ENCODE measurements at regions not wholly inside any gene's neighbourhood (a gene's known extent, or its start where the extent isn't known, plus 50 kb on each side); places are given as distances from the start of the nearest gene placed in this dataset.

DNA sequence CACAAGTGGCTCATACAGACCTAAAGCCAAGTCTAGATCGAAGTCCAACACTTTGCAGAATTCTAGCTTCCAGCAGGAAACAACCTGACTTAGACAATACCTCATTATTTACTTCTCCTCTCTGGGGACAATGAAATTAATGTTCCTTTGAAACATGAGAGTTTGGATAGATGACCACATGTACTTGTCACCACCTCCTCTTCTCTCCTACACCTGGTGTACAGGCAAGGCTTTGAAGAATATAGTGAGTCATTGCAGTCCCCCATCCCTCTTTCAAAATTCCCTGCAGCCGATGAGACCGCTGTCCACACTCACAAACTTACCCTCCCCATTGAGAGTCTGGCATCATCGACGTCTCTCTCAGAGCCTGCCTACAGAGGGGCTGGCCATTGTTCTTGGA lies 189.0 kb upstream of the HES1 start:
- Mint-ChIP-seq H3K27me3 (ENCODE audit: low read depth) (peaks cover 32% of the 10 kb centered on the region), H3K36me3 (ENCODE audit: low read depth) (no peaks in the 10 kb centered on the region), H3K9me3 (no peaks in the 10 kb centered on the region), H3K4me3 (no peak overlapping the region), H3K27ac (ENCODE audit: unreplicated experiment) (no peak overlapping the region), H3K4me1 (peaks cover 56% of the 10 kb centered on the region)
- no peak for DNase-seq (ENCODE audit: low read depth, low spot score)
- TF ChIP-seq, protein P1, sequence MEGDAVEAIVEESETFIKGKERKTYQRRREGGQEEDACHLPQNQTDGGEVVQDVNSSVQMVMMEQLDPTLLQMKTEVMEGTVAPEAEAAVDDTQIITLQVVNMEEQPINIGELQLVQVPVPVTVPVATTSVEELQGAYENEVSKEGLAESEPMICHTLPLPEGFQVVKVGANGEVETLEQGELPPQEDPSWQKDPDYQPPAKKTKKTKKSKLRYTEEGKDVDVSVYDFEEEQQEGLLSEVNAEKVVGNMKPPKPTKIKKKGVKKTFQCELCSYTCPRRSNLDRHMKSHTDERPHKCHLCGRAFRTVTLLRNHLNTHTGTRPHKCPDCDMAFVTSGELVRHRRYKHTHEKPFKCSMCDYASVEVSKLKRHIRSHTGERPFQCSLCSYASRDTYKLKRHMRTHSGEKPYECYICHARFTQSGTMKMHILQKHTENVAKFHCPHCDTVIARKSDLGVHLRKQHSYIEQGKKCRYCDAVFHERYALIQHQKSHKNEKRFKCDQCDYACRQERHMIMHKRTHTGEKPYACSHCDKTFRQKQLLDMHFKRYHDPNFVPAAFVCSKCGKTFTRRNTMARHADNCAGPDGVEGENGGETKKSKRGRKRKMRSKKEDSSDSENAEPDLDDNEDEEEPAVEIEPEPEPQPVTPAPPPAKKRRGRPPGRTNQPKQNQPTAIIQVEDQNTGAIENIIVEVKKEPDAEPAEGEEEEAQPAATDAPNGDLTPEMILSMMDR (conservative IDR thresholded peaks at IDR 0.05) = no peak

DNA sequence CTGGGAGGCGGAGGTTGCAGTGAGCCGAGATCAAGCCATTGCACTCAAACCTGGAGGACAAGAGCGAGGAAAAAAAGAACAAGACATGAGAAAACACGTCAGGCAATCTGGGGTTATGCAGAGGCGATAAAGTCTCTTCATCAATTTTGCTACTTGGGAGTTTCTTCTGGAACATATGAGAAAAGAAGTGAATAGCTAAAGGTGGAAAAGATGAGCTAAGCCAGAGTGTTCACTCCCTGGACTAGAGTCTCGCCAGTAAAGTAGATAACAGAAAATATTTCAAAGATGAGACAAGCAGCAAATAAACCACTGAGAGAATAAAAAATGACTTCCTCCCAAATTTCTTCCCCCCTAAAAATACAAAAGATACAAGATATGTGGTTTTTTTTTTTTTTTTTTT lies 188.4 kb upstream of the HES1 start:
- H3K9me3 Mint-ChIP-seq = peaks cover 2% of the 10 kb centered on the region
- H3K36me3 Mint-ChIP-seq (ENCODE audit: low read depth) = no peaks in the 10 kb centered on the region
- H3K27me3 Mint-ChIP-seq (ENCODE audit: low read depth) = peaks cover 32% of the 10 kb centered on the region
- H3K4me1 Mint-ChIP-seq = peaks cover 50% of the 10 kb centered on the region
- H3K4me3 Mint-ChIP-seq = no peak overlapping the region
- H3K27ac Mint-ChIP-seq (ENCODE audit: unreplicated experiment) = no peak overlapping the region
- TF ChIP-seq, protein P1 (conservative IDR thresholded peaks at IDR 0.05) = no peak
- no peak for DNase-seq (ENCODE audit: low read depth, low spot score)

DNA sequence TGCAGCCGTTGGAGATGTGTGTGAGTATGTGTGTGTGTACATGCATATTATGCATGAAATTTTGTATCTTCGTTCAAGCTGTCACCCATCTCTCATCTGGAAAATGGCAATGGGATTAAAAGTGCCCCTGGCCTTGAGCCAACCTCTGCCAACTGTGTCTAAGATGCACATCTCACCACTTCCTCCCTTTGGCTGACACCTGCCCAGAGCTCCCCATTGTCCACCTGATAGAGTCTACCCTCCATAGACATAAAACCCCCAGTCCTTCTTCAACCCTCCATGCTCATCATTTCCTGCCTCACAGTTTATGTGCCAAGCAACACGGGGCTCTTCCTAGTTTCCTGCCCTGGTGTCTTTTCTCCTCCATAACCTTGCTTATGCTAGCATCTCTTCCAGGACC lies 187.5 kb upstream of the HES1 start:
- H3K9me3 Mint-ChIP-seq = peaks cover 5% of the 10 kb centered on the region
- DNase-seq (ENCODE audit: low read depth, low spot score) = no peak
- H3K4me3 Mint-ChIP-seq = no peak overlapping the region
- TF ChIP-seq, protein P1 (conservative IDR thresholded peaks at IDR 0.05) = no peak
- H3K27me3 Mint-ChIP-seq (ENCODE audit: low read depth) = peaks cover 32% of the 10 kb centered on the region
- no peak overlapping the region for H3K27ac Mint-ChIP-seq (ENCODE audit: unreplicated experiment)
- H3K4me1 Mint-ChIP-seq = peaks cover 42% of the 10 kb centered on the region
- H3K36me3 Mint-ChIP-seq (ENCODE audit: low read depth) = peaks cover under 1% of the 10 kb centered on the region

DNA sequence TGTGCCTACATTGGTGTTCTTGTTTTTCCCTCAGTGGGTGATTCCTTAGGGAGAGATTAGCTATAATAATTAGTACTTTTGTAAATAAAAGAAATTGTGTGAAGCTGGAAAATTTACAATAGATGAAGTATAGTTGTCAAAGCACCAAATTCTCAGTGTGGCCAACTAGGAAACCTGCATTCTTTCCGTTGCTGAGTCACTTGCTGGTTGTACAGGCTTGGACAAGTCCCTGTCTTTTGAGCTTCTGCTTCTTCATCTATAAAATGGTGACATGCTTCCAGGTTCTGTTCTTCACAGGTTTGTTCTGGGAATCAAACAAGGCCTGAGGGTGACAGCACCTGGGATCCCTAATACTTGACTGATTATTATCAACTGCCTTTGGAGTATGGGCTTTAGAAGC lies 184.1 kb upstream of the HES1 start:
- DNase-seq (ENCODE audit: low read depth, low spot score) = no peak
- H3K4me1 Mint-ChIP-seq = peaks cover 16% of the 10 kb centered on the region
- no peak overlapping the region for H3K27ac Mint-ChIP-seq (ENCODE audit: unreplicated experiment)
- no peak overlapping the region for H3K4me3 Mint-ChIP-seq
- TF ChIP-seq, protein P1 (conservative IDR thresholded peaks at IDR 0.05) = no peak
- peaks cover 19% of the 10 kb centered on the region for H3K36me3 Mint-ChIP-seq (ENCODE audit: low read depth)
- peaks cover 17% of the 10 kb centered on the region for H3K9me3 Mint-ChIP-seq
- H3K27me3 Mint-ChIP-seq (ENCODE audit: low read depth) = peaks cover 7% of the 10 kb centered on the region

DNA sequence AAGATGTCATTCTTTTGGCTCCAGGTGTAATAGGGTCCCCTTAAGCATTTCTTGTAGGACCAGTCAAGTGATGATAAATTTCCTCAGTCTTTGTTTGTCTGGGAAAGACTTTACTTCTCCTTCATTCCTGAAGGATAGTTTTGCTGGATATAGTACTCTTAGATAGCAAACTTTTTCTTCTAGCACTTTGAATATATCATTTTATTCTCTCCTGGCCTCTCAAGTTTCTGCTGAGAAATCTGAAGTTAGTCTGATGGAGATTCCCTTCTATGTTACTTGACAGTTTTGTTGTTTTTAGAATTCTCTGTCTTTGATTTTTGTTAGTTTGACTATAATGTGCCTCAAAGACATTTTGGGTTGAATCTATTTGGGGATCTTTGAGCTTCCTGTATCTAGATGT lies 181.2 kb upstream of the HES1 start:
- Mint-ChIP-seq H3K27ac (ENCODE audit: unreplicated experiment) (no peak overlapping the region), H3K4me3 (no peak overlapping the region), H3K4me1 (peaks cover 23% of the 10 kb centered on the region), H3K9me3 (peaks cover 17% of the 10 kb centered on the region), H3K27me3 (ENCODE audit: low read depth) (no peaks in the 10 kb centered on the region), H3K36me3 (ENCODE audit: low read depth) (peaks cover 19% of the 10 kb centered on the region)
- TF ChIP-seq, protein P1 (conservative IDR thresholded peaks at IDR 0.05) = no peak
- DNase-seq (ENCODE audit: low read depth, low spot score) = no peak

DNA sequence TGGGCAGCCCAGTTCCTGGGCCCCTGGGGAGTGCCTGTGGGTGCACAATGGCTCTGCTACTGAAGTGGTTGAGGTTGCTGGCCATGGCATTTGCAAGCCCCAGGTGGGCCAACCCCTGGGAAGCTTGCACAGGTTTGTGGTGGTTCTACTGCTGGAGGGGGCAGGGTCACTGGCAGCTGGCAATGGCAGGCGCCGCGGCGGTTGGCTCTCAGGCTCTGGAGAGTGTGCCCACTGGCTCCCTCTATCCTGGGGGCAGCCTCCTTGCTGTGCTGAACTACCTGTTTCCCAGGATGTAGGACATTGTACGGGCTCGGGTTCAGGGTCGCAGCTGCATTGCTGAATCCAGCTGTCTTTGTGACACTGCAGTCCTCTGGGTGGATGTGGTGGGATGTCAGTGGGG lies 180.2 kb upstream of the HES1 start:
- Mint-ChIP-seq H3K27me3 (ENCODE audit: low read depth) (no peaks in the 10 kb centered on the region), H3K36me3 (ENCODE audit: low read depth) (peaks cover 19% of the 10 kb centered on the region), H3K27ac (ENCODE audit: unreplicated experiment) (no peak overlapping the region), H3K9me3 (peaks cover 17% of the 10 kb centered on the region), H3K4me3 (no peak overlapping the region), H3K4me1 (peaks cover 32% of the 10 kb centered on the region)
- no peak for DNase-seq (ENCODE audit: low read depth, low spot score)
- TF ChIP-seq, protein P1 (conservative IDR thresholded peaks at IDR 0.05) = no peak

Data from neural crest cell (in vitro differentiated cells).